GM19455 (cell line): ENCODE measurements at regions not wholly inside any gene's neighbourhood (a gene's known extent, or its start where the extent isn't known, plus 50 kb on each side); places are given as distances from the start of the nearest gene placed in this dataset.
A peak's percentile ranks its signal among the peaks of the same experiment; 100 is the strongest.

Experiments used
- ATAC-seq: cut with Tn5 transposase; IDR thresholded peaks from one replicate; pipeline ENCODE4 v1.9.1; 2021; ENCODE audit not compliant: unreplicated experiment

GRCh38 chr5:68447136-68447929 lies 231.8 kb downstream of the PIK3R1 start:
- ATAC-seq, result no peak

DNA sequence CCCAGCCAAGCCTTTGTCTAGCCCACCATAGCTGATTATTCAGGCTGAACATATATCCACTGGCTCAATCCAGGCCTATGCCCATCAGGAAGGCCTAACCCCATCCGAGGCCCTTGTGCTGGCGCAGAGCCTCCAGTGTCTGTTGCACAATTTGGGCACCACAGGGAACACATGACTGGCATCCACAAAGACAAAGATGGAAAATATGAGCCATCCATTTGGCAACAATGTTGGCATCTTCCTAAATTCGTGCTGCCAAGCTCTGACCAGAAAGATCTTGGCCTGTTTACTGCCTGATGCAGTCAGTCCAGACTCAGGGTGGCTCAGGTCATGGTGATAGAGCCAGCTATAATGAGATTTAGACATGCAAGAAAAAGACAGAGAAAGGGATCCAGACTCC lies 233.8 kb downstream of the PIK3R1 start:
- no peak for ATAC-seq

DNA sequence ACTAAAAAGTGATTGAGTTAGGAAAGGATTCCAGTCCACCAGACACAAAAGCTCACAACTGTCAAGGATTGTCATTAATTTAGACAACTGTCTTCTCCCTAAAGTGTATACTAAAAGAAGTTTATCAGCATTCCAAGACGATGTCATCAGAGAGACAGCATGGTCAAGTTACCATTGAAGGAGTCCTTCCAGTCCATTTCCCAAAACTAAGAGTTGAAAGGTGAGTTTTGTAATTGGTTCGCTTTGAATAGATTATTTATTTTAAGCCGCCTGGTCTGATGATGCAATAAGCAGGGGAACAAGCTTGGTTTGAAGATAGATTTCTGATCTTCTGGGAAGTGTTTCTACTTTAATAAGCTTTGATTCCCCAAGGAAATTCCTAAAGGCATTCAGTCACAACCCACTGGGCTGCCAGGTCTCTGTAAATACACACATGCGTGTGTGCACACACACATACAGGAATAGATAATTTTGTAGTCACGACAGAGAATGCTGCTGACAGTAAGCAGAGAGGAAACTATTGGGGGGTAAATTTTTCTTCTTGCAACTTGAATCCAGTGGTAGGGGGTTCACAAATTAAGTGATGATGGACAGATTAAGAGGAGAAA lies 234.8 kb downstream of the PIK3R1 start:
- ATAC-seq, result no peak

GRCh38 chr5:68452286-68452685 lies 236.7 kb downstream of the PIK3R1 start:
- ATAC-seq, result no peak

GRCh38 chr5:68454172-68454571 lies 238.6 kb downstream of the PIK3R1 start:
- no peak for ATAC-seq

DNA sequence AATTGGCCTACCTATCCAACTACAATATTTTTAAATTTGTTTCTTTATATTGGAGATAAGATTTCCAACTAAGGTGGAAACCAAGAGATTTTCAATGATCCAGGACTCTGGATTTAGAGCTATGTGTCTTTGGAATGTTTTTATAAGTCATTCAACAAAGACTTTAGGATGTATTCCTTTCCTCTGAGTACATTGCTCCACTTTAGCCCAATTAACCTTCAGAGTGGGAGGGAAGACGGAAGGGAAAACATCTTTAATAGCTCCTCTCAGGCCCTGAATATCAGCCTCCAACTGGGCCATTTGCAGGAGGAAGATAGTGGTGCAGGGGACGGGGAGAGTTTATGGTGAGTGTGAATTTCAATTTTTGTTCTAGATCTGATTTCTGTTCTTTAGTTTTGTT lies 239.2 kb downstream of the PIK3R1 start:
- ATAC-seq, result no peak

DNA sequence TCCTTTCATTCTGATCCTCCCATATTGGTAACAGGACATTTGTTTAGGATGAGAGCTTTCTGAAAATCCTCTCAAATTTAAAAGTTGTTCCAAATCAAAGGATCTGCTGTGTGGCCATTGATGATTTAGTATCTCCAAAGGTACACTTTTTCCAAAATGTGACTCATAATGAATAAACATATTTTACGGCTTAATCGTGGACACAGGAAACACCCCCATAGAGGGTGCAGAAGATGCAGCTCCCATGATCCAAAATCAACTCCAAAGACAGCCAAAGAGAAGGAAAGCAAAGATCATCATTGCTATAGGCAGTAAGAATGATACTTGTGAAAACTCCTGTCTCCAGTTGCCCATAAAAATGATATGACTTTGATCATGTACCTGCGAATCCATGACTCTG lies 239.7 kb downstream of the PIK3R1 start:
- ATAC-seq, result no peak

DNA sequence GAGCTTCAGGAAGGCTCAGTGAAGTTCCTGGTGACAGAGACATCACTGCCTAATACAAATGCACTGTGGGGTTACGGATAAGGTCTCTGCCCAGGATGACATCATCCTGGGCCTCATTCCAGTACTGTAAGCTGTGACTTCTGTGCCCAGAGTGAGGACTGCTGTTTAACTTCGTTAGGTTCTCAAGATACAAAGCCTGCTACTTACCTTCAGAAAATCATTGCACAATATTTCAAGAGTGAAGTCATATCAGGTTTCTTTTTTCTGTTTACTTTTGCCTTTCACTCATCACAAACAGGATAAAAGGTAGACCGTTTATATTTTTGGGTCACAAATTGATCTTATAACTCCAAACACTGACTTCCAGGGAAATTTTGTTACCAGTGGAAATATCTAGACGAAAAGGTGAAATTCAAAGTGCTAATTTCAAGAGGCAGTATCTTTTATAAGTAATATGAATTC lies 241.2 kb downstream of the PIK3R1 start:
- ATAC-seq, result no peak

DNA sequence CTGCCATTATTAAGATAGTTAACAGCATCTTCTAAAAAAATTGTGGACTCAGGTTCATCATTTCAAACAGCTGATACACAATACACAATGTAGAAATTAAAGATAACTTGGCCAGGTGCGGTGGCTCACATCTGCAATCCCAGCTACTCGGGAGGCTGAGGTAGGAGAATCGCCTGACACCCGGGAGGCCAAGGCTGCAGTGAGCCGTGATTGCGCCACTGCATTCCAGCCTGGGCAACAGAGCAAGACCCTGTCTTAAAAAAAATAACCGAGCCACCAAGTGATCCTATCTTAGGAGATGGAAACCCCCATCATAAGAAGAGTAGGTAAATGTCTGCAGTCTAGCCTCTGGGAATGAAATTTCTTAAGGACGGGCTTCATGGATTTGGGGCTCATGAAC lies 241.7 kb downstream of the PIK3R1 start:
- no peak for ATAC-seq

GRCh38 chr5:68458416-68459021 lies 243.0 kb downstream of the PIK3R1 start:
- no peak for ATAC-seq

DNA sequence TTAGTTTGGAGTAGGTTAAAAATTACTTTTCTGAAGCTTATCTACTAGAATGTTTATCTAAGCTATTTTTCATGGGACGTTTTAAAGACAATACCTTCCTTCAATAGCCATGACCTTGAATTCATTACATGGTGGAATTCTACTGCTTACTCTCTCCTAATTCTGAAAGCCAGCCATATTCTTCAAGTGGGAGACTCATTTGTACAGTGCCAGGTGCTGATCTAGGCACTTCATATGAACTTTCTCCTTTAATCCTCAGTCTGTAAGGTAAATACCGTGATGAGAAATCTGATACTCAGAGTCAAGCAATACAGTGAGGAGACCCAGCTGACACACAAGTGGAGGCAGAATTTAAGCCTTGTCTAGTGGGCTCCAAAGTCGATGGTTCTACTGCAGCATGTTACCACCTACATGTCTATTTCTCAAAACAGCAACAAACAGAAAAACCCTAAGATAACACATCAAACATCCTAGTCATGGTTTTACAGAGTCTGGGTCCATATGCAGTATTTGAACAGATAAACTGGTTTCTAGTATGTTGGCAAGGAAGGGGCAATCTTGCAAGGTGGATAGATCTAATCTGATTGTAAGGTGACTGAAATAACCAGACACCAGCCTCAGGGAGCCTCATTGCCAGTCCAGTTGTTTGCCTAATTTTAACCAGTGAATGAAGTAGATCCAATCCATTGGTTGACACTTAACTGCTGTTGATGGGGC lies 243.7 kb downstream of the PIK3R1 start:
- no peak for ATAC-seq

- ATAC-seq, result no peak
Observed at GRCh38 chr5:68459810-68460139, 244.2 kb downstream of the PIK3R1 start.

GRCh38 chr5:68460147-68460798 lies 244.7 kb downstream of the PIK3R1 start:
- no peak for ATAC-seq

- no peak for ATAC-seq
Observed at GRCh38 chr5:68463606-68464005, 248.1 kb downstream of the PIK3R1 start.

DNA sequence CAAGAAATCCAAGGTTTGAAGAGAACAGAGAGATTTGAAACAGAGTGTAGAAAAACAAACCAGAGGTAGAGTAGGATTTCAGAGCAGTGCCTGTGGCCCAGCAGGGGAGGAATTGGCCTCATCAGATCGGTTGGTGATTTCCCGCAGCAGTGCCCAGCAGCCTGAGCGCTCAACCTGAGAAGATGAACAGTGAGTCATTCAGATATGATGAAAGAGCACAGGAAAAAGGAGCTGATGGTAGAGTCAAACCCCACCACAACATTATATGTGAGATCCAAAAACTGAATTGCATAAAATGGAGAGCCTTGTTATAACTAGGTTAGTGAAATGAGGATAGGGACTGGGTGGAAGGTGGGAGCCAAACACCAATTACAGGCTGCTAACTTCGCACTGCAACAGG lies 248.9 kb downstream of the PIK3R1 start:
- peak; percentile 42 for ATAC-seq

DNA sequence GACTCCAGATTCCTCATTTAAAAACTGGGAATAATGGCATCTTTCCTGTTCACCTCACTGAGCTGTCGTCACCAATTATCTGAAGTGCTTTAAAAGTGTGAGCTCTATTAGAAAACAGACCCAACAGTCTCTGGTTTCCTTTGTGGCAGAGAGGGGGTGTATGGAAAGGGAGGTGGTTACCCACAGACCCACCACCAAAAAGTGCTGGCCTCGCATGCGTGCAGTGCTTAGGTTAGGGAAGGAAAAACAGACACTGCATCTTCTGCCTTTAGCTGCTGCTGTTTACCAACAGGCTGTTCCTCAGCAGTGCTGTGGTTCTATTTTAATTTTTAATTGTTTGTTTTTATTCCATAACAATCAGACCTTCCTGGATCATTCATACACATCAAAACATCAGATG lies 249.6 kb downstream of the PIK3R1 start:
- no peak for ATAC-seq

DNA sequence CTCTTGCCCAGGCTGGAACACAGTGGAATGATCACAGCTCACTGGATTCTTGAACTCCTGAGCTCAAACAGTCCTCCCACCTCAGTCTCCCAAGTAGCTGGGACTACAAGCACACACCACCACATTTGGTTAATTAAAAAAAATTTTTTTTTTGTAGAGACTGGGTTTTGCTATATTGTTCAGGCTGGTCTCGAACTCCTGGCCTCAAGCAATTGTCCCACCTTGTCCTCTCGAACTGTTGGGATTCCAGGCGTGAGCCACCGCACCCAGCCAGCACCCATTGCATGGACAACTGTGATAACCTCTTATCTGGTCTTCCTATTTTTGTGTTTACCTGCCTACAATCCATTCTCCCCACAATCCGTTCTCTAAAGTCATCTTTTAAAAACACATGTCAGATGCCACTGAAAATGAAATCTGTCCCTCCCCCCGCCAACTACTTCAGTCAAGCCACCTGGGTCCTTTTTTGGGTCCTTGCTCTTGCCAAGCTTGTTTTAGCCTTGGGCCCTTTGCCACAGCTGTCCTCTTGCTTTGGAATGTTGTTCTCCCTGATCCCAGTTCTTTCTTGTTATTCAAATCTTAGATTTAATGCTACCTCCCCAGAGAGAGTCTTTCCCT lies 250.5 kb downstream of the PIK3R1 start:
- ATAC-seq, result no peak

DNA sequence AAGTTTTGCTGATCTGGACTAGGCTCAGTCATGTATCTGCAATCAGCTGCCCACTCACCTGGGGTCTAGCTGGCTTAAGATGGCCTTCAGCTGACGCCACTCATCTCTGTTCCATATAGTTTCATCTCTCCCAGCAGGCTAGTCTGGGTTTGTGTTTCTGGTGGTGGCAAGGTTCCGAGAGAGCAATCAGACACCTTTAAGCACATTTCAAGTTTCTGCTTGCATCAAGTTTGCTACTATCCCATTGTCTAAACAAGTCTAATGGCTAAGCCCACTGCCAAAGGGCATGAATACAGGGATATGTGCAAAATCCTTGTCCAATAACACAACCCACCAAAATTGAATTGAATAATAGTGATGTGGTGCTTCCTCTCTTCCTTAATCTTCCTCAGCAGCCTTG lies 251.7 kb downstream of the PIK3R1 start:
- ATAC-seq, result no peak

GRCh38 chr5:68467794-68468193 lies 252.2 kb downstream of the PIK3R1 start:
- no peak for ATAC-seq

GRCh38 chr5:68468322-68468721 lies 252.8 kb downstream of the PIK3R1 start:
- no peak for ATAC-seq

GRCh38 chr5:68475476-68475983 lies 260.0 kb downstream of the PIK3R1 start:
- ATAC-seq, result no peak
